GM18519 (cell line): ENCODE measurements at regions not wholly inside any gene's neighbourhood (a gene's known extent, or its start where the extent isn't known, plus 50 kb on each side); places are given as distances from the start of the nearest gene placed in this dataset.
A peak's percentile ranks its signal among the peaks of the same experiment; 100 is the strongest.
"Not testable (repeated sequence)": the region's sequence is repeated elsewhere in the genome, so short reads cannot be mapped to it uniquely, and the experiment has no call there.

Source experiments
- ATAC-seq: cut with Tn5 transposase; IDR thresholded peaks from one replicate; pipeline ENCODE4 v1.9.1; 2021; ENCODE audit warnings: mild to moderate bottlenecking, moderate library complexity; ENCODE audit not compliant: unreplicated experiment, low FRiP score

- ATAC-seq: no peak
These were observed 98.4 kb upstream of the C9orf72 start for GRCh38 chr9:27671636-27672035.

- no peak for ATAC-seq
These were observed 99.4 kb upstream of the C9orf72 start for GRCh38 chr9:27672718-27673117.

DNA sequence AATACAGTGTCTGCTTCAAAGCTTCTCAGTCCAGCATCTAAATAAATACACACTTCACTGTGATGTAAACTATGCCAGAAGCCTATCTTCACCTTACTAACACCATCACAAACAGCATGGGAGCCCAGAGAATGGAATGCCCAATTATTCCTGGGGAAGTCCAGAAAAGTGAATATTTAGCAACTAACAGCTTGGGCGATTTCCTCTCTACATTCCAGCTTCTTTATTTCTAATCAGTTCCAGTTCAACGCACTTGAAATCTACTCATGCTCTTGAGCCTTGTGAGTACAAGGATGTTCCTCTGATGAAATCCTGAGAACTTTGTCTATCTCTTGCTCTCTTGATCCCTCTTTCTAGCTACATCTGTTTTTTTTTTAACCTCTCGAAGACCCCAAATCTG is 100.4 kb upstream of the C9orf72 start:
- no peak for ATAC-seq

- no peak for ATAC-seq
These were observed 102.1 kb upstream of the C9orf72 start for GRCh38 chr9:27675354-27675753.

- ATAC-seq: no peak
These were observed 103.5 kb upstream of the C9orf72 start for GRCh38 chr9:27676827-27677226.

- no peak for ATAC-seq
These were observed 106.1 kb upstream of the C9orf72 start for GRCh38 chr9:27679338-27679737.

DNA sequence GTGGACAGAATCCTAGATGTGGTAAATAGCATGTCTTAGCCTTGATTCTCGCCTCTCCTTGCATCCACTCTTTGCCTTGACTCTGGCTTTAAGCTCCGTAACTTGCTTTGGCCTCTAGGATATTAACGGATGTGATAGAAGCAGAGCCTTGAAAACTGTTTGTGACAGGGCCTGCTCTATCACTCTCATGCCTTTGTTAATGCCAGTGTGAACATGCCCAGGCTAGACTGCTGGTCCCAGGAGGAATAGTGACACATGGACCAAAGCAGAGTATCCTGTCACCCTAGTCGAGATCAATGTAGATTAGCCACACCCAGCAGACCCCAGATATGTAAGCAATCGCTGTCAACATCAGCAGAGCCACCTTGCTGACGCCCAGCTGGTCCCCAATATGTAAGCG is 109.9 kb upstream of the C9orf72 start:
- ATAC-seq: no peak

- no peak for ATAC-seq
These were observed 115.7 kb upstream of the C9orf72 start for GRCh38 chr9:27688954-27689353.

DNA sequence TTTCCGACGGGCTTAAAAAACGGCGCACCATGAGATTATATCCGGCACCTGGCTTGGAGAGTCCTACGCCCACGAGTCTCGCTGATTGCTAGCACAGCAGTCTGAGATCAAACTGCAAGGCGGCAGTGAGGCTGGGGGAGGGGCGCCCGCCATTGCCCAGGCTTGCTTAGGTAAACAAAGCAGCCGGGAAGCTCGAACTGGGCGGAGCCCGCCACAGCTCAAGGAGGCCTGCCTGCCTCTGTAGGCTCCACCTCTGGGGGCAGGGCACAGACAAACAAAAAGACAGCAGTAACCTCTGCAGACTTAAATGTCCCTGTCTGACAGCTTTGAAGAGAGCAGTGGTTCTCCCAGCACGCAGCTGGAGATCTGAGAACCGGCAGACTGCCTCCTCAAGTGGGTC is 117.5 kb upstream of the C9orf72 start:
- ATAC-seq: not testable (repeated sequence)

- no peak for ATAC-seq
These were observed 126.3 kb upstream of the C9orf72 start for GRCh38 chr9:27699621-27700020.

DNA sequence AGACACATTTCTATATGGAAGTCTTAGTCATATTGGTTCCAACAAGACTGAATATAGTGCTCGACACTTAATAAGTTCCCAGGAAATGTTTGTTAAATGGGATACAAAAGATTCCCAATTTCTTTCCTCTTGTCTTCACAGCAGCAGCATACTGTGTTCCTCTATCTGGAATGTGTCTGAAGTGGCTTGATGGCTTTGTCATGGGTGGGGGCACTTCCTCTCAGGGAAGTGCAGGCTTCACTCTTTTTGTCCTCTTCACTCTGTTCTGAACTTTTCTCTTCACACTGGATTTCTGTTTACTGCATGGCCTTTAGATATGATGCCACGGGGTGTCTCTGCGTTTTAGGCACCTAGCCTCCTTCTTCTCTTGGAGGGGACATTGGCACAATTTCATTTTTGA is 127.7 kb upstream of the C9orf72 start:
- no peak for ATAC-seq

GRCh38 chr9:27701587-27701986 is 128.3 kb upstream of the C9orf72 start:
- no peak for ATAC-seq

DNA sequence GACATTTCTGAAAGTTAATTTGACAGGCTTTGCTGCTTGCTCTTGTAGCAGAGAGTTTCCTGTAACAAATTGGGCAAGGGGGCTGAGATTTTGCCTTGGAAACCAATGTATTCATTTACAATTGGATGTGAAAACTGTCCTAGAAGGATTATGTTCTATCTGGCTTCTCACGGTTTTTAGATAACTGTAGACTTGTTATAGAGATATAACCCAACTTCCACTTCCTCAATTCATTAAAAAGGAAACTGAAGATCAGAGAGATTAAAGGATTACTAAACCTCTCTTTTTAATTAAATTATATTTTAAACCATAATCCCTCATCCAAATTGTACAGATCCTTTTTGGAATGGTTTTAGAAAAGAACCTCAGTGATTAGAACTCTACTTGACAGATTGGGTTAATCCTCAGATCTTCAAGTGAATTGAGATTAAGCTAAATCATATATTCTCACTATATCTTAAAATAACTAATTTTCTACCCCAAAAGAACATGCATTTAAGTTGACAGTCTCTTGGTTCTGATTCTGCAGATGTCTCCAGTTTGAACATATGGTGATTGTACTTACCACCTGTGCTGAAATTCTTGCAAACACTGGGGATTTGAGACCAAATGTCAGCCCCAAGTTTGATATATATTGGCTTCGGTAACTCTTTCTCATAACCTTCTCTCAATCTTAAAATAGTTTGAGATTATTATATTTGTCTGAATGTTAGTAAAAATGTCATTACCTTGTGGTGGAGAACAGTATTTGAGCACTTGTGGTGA is 130.1 kb upstream of the C9orf72 start:
- ATAC-seq: no peak

DNA sequence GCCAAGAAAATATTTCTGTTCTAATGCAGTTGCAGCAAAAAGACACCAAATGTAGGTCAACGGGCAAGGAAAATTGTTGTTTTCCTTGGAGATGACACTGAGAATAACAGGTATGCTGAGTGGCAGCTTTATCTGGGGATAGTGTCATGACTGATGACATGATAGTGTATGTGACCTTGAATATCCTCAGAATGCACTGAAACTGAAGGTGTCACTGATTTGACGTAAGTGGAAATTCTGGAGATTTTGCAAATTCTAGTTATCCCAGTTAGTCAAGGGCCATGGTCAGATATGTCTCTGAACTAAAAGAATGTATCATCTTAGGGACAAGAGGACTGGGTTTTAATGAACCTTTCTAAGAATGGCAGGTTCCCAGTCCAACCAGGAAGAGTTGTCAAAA is 138.0 kb upstream of the C9orf72 start:
- ATAC-seq: no peak

DNA sequence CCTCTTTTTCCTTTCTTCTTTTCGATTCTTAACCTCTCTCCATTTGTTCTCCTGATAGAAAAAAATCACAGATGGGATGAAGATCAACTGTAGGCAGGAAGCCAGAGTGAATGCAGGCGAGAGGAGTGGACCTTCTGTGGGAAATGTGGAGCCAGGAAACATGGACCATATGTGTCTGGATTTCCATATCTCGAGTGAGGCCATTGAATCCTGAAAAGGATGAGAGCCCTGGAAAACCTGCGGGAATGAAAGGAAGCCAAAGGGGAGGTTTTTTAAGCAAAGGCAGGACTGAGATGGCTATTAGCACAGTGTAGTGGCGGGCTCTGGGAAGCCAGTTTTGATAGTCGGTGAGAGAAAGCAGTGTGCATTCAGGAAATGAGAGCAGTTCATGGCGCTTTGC is 139.5 kb upstream of the C9orf72 start:
- no peak for ATAC-seq

DNA sequence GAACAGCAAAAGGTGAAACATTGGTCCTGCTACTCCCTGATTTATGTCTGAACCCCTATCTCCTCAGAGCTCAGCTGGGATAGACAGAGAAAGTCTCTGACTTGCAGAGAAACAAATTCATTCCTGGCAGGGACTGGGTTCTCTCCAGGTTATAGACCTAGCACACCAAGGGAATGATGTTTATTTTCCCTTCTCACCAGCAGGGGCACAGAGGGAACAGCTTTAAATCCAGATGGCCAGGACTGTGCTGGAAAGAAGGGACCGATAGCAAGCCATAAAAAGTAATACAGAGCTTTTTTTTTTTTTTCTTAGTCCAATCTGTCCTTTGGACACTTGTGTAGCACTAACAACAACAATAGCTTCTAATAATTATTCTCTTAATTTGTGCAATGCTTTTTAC is 141.1 kb upstream of the C9orf72 start:
- no peak for ATAC-seq

DNA sequence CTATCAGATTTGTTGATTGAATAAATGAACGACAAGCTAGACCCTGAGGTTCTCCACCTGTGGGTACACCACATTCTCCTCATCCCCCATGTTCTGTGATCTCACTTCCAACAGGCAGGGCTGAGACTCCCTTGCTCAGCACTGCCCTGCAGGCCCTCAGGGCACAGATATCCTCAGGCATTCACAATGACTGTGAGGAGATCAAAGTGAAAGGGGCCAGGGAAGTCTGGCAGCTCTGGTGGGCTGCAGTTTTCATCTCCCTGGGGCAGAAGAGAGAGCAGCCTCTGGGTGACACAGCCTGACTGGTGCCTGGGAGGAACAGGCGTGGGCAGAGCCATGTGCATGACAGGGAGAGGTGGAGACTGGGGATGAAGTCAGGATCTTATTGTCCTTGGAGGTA is 142.4 kb upstream of the C9orf72 start:
- no peak for ATAC-seq

DNA sequence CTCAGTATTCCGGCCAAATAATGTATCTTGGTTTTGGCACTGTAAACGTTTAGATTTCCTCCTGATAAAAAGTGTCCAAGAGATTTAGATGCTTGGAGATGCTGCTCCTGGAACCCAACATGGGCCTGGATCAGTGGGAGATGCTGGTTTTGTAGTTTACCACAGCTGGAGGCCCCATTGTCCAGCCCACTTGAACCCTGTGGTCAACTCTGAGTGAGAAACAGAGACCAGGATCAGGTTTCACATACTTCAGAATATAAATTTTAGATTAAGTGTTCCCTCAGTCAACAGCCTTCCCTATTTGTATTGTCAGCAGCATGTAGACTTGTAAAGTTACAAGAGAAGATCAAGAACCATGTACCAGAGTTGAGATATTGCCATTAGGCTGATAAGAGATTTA is 144.7 kb upstream of the C9orf72 start:
- ATAC-seq: no peak

- no peak for ATAC-seq
These were observed 146.4 kb upstream of the C9orf72 start for GRCh38 chr9:27719711-27720110.

DNA sequence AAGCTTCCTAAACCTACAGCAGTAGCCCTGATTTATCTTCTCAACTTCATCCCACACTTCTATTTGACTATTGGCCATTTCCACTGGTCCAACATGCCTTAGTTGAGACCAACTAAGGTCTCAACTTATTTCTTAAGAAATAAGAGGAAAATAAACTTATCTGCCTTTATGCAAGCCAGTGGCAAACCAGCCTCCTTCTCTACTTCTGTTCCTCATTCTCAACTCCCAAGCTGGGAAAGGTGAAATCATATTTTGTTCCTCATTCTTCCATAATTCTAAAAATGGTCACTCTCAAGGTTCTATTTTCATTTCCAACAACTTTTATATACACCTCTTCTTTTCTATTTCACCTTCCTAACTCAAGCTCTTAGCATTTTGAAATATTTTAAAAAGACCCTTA is 149.6 kb upstream of the C9orf72 start:
- no peak for ATAC-seq

- peak; percentile 88 for ATAC-seq
These were observed 153.2 kb upstream of the C9orf72 start for GRCh38 chr9:27726244-27727081.

DNA sequence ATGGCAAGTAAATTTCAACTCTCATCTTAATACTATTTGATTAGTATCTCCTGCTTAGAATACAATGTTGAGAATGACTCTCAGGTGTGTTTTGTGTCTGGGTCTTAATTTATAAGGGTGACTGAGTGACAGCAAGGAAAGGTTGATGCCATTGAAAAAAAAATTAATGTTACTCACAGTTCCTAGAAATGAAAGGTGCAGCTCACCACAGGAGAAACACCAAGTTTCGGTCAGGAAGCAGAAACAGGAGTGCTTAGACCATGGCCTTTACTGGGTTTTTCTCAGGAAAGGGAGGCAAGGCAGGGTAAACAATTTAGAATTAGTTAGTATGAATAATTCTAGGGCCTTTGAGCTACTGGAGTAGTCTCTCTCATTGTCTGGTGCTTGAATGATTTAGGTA is 159.2 kb upstream of the C9orf72 start:
- ATAC-seq: no peak
